ENCODE measurements at regions not wholly inside any gene's neighbourhood (a gene's known extent, or its start where the extent isn't known, plus 50 kb on each side); places are given as distances from the start of the nearest gene placed in this dataset.
A peak's percentile ranks its signal among the peaks of the same experiment; 100 is the strongest.

DNA sequence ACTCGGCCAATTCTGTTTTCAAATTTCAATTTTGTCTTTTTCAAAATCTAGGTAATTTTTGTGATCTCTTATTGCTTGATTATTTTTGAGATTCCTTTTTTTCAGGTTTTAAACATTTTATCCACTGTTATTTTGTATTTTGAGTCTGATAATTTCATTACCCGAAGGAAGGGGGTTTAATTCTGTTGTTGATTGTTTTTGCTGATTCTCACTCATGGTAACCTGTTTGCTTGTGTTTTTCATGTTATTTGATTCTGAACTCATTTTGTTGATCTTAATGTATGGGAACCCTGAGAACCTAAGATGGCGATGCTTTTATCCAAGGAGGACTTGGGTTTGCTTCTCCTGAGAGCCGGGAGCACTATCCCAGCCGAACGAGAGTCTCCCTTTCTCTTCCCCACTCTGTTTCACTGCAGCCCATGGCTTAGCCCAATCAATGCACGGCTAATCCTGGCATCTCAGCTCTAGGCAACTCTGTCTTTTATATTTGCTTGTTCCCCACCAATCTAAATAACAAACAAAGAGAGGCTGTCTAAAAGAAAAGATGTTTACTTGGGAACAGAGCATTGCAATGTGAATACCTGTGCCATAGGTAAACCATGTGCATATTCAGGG lies 73.2 kb upstream of the ZCCHC2 start:
- Histone ChIP-seq H3K9me3 (no peaks in the 10 kb centered on the region), H3K27ac (no peak overlapping the region), H3K27me3 (no peaks in the 10 kb centered on the region), H3K4me3 (no peak overlapping the region), H3K4me1 (peaks cover 0 to 15% (median 0%) of the 10 kb centered on the region in 3 donors), H3K36me3 (no peaks in the 10 kb centered on the region)
- no peak for FAIRE-seq
- intact Hi-C loops (cut with DNase I) = loop anchor here in 1 of 3 donors (10.0 kb wide), 1 partner anchor 55 kb away; no protein-coding TSS in a partner anchor
- no peak for ATAC-seq
- no peak for DNase-seq
- WGBS, 2 donors = 98% methylated on average over 7 of the region's 7 CpGs
- TF ChIP-seq, protein P1, sequence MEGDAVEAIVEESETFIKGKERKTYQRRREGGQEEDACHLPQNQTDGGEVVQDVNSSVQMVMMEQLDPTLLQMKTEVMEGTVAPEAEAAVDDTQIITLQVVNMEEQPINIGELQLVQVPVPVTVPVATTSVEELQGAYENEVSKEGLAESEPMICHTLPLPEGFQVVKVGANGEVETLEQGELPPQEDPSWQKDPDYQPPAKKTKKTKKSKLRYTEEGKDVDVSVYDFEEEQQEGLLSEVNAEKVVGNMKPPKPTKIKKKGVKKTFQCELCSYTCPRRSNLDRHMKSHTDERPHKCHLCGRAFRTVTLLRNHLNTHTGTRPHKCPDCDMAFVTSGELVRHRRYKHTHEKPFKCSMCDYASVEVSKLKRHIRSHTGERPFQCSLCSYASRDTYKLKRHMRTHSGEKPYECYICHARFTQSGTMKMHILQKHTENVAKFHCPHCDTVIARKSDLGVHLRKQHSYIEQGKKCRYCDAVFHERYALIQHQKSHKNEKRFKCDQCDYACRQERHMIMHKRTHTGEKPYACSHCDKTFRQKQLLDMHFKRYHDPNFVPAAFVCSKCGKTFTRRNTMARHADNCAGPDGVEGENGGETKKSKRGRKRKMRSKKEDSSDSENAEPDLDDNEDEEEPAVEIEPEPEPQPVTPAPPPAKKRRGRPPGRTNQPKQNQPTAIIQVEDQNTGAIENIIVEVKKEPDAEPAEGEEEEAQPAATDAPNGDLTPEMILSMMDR (IDR thresholded peaks at IDR 0.05) = no peak

DNA sequence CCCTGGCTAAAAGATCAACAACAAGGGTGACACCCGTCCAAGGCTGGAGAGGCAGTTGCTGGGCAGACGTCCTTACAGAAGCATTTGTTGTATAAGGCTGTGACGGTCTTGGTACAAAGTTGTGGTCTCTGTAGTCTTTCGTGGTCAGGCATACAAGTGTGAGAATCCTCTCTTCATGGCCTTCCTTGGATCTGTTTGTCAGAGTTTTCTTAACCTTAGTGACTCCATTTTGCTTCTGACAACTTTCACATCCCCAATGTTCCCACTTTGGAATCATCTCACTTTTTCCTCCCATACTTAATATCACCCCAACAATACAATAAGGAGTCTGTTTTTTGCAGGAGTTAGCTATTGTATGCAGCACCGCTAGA lies 72.7 kb upstream of the ZCCHC2 start:
- Histone ChIP-seq H3K4me1 (peaks cover 0 to 15% (median 0%) of the 10 kb centered on the region in 3 donors), H3K9me3 (no peaks in the 10 kb centered on the region), H3K27ac (peak overlapping the region in 1 of 4 donors; percentile 51), H3K36me3 (no peaks in the 10 kb centered on the region), H3K4me3 (no peak overlapping the region), H3K27me3 (no peaks in the 10 kb centered on the region)
- intact Hi-C loops (cut with DNase I) = loop anchor here in 1 of 3 donors (10.0 kb wide), 1 partner anchor 55 kb away; no protein-coding TSS in a partner anchor
- ATAC-seq (no peak), DNase-seq (no peak), FAIRE-seq (no peak)
- WGBS, 2 donors = 83 to 86% methylated on average over 5 of the region's 5 CpGs
- TF ChIP-seq, protein P1 (IDR thresholded peaks at IDR 0.05) = no peak

DNA sequence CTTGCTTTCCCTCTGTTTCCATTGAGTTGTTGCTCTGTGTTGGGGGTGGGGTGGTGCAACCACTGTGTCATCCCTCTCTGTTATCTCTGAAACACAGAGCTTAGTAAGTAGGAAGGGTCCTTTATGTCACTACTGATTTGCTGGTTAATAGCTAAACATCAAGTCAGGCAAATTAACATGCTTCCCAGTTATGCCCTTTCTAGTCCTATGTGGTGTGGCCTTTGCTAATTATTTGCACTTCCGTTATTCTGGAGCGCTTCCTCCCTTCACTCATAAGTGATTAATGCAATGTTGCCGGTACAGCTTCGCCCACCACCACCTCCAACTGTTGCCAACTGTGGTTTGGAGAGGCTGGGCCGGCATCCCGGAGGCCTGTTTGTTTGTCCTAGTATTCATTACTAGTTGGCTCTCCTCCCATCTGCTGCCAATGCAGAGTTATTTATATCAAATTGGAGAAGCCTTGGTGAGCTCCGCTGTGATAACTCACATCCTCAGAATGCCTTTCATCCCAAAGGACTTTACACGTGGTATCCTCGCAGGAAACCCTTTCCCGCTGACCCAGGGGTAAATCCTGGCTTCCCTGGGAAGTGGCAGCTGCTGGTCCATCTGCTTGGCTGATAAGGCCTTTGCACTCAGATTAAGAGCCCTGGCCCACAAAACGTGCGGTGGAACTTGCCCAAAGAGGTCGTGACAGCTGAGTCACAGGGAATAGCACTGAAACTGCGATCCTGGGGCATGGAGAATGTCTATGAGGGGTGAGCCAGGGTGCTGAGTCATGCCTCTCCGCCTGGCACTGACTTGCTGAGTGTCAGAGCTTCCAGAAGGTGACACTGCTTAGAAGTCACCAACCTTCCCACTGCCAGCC lies 72.0 kb upstream of the ZCCHC2 start:
- no peak for FAIRE-seq
- Histone ChIP-seq H3K27ac (peak overlapping the region in 3 of 4 donors; percentile 29 to 51 (median 34)), H3K4me3 (no peak overlapping the region), H3K9me3 (no peaks in the 10 kb centered on the region), H3K4me1 (peaks cover 0 to 15% (median 0%) of the 10 kb centered on the region in 3 donors), H3K36me3 (no peaks in the 10 kb centered on the region), H3K27me3 (no peaks in the 10 kb centered on the region)
- peak; percentile 71 to 91 (median 83) for DNase-seq
- intact Hi-C loops (cut with DNase I) = loop anchor here in 1 of 3 donors (10.0 kb wide), 1 partner anchor 54 kb away; no protein-coding TSS in a partner anchor
- WGBS, 2 donors = 9 to 11% methylated on average over 15 of the region's 15 CpGs
- TF ChIP-seq, protein P1 (IDR thresholded peaks at IDR 0.05) = no peak
- ATAC-seq = peak; percentile 95 to 97 (median 96)

DNA sequence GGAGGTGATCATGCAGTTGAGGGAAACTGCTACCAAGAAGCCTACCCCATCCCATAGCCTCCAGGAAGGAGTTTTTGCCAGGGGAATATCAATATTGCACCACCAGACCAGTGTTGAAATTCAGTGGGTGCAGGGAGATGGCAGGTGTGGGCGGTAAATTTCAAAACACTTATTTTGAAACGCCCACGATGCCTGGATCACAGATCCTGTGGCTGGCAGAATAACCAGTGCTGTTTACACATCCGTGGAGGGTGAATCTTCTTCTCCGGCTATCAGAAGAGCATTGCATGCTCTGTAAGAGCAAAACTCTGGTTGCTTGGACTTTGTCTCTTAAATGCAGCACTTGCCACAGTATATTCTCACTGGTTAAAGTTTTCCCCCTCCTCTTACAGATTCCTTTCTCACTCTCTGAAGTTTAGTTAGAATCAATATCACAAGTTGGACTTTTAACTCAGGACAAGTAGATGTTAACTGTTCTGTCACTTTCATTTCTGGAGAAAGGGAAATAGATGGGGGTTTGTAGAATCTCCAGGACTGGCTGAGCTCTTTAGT lies 70.5 kb upstream of the ZCCHC2 start:
- TF ChIP-seq, protein P1 (IDR thresholded peaks at IDR 0.05) = no peak
- no peaks in the 10 kb centered on the region for H3K27me3 ChIP-seq
- H3K9me3 ChIP-seq = no peaks in the 10 kb centered on the region
- H3K27ac ChIP-seq = no peak overlapping the region
- H3K4me1 ChIP-seq = peaks cover 0 to 15% (median 0%) of the 10 kb centered on the region in 3 donors
- peak in 1 of 4 donors; percentile 49 for ATAC-seq
- 69 to 77% methylated on average over 5 of the region's 5 CpGs for WGBS, 2 donors
- DNase-seq = no peak
- no peak overlapping the region for H3K4me3 ChIP-seq
- H3K36me3 ChIP-seq = no peaks in the 10 kb centered on the region
- intact Hi-C loops (cut with DNase I) = loop anchor here in 1 of 3 donors (10.0 kb wide), 1 partner anchor 52 kb away; no protein-coding TSS in a partner anchor
- no peak for FAIRE-seq
